GM20000 (cell line): ENCODE measurements at regions not wholly inside any gene's neighbourhood (a gene's known extent, or its start where the extent isn't known, plus 50 kb on each side); places are given as distances from the start of the nearest gene placed in this dataset.

ENCODE experiments used
- DNase-seq: peaks from one replicate; pipeline ENCODE4 v3.0.0; 2012; ENCODE audit warnings: low spot score
- TF ChIP-seq, protein P1 (sequence below): IDR thresholded peaks from 2 replicates; pipeline ENCODE4 v1.5.1; 2012; ENCODE audit warnings: mild to moderate bottlenecking, control low read depth; ENCODE audit errors: extremely low read depth, missing control alignments

DNA sequence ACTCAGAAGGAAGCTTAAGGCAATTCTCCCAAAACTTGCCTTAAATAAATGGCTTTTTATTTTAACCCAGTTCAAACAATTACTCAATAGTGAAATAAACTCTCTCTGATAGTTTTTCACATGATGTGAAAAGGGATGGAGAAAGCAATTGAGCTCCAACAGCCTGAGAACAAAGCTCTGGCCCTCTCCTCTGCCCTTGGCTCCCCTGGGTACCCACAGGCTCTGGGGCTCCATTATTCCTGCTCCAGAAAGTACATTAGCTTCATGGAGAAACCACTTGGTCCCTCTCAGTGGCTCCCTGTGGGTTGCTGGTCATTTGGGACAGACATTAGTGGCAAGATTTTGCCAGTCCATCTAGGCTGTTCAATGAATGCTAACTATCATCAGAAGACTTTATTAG, 242.8 kb downstream of the ATP23 start:
- DNase-seq, result no peak
- TF ChIP-seq, protein P1, sequence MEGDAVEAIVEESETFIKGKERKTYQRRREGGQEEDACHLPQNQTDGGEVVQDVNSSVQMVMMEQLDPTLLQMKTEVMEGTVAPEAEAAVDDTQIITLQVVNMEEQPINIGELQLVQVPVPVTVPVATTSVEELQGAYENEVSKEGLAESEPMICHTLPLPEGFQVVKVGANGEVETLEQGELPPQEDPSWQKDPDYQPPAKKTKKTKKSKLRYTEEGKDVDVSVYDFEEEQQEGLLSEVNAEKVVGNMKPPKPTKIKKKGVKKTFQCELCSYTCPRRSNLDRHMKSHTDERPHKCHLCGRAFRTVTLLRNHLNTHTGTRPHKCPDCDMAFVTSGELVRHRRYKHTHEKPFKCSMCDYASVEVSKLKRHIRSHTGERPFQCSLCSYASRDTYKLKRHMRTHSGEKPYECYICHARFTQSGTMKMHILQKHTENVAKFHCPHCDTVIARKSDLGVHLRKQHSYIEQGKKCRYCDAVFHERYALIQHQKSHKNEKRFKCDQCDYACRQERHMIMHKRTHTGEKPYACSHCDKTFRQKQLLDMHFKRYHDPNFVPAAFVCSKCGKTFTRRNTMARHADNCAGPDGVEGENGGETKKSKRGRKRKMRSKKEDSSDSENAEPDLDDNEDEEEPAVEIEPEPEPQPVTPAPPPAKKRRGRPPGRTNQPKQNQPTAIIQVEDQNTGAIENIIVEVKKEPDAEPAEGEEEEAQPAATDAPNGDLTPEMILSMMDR, result no peak

DNA sequence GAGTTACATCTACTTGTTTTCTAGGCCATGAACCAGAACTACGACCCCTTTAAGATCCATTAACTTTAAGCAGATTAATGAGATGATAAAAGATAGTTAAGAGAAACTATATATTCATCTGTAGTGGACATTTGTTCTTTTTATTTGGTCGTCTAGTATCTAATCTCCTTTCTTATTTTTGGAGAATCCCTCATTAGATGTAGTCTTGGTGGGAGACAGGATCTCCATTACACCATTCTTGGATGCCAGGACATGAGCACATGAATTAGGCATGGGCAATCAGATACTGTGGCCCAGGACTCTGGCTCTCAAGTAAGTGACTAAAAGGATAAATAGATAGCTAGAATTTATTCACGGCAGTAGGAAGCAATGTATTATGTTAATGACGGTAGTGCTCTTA, 245.0 kb downstream of the ATP23 start:
- DNase-seq, result no peak
- TF ChIP-seq, protein P1, result no peak

DNA sequence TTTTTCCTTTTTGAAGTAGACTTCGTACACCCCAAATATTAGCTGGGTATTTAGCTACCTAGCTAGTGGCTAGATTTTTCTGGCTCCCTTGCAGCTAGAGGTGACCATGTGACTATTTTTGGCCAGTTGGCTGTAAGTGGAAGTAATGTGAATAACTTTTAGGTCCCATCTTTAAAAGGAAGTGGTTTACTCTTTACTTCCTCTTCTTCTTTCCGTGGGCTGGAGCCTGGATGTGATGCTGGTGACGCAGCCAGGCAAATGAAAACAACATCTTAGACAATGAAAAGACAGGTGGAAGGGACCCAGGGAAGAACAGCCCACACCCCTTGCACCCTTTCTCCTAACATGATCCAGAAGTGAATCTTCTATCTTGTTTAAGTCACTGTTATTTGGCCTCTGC, 245.5 kb downstream of the ATP23 start:
- no peak for DNase-seq
- TF ChIP-seq, protein P1, result no peak

DNA sequence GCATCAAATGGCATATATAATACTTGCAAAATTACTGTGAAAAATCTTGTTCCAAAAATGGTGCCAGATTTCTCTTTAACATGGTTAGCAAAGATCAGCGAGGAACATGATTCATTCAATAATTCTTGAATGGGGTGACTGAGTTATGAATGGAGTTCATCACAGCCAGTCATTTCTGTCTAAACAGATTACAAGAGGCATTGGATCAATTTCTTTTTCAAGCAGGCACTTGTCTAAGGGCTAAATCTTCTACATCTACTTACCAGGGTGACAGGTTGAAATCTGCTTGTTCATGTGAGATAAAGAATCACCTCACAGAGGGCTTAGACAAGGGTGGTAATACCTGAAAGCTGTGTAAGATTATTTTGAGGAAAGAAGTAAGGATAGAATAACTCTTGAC, 247.7 kb downstream of the ATP23 start:
- no peak for DNase-seq
- TF ChIP-seq, protein P1, result no peak

DNA sequence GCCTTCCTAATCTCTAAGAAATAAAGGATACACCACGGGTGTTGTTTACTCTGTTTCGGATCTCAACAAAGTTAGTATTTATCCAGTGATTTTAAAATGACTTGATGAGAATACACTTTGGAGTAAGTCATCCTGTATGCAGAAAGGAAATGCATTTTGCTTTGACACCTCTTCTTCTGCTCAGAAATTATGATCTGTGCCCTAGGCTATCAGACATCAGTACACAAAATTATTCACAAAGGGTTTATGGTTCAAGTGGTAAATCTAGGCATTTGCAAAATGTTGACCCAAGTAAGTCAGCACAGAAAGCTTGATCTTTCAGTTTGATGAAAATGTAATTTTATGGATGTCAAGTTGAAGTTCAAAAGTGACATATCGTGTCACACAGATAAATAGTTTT, 248.5 kb downstream of the ATP23 start:
- DNase-seq, result no peak
- TF ChIP-seq, protein P1, result no peak

DNA sequence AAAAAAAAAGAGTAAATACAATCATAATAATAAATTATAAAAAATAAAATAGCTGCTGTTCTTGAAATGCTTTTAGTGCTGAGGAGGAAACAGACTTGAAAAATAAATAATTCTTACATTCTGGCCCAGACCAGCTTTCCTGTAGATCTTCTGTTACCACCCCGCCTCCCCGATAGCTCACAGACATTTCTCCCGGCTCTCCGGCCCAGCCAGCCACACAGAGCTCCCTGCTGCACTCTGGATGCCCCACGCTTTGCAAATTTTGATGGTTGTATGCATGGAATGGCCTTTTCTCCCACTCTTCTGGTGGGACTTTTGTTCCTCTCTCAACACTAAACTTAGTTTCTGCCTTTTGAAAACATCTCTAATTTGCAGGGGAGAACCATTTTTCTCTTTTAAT, 249.3 kb downstream of the ATP23 start:
- no peak for DNase-seq
- TF ChIP-seq, protein P1, result no peak

DNA sequence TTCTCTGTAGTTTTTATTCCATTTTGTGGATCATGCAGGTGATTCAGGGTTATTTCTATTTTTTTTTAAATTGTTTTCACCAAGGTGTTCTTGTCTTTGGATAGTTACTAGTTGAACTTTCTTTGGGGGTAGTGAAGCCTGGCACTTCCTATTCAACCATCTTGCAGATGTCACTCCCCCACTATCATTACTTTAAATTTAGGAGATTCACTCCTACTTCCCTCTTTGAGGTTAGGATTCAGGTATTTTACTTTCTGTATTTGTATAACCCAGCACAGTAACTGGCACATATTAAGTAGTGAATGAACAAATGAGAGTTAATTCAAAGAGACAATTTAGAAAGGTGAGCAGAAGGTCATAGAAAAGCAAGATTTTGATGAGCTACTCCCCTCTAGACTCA, 255.6 kb downstream of the ATP23 start:
- TF ChIP-seq, protein P1, result no peak

More for the DNA sequence above, 255.6 kb downstream of the ATP23 start:
- DNase-seq, result no peak
